Neural progenitor cell (in vitro differentiated cells): ENCODE measurements at regions not wholly inside any gene's neighbourhood (a gene's known extent, or its start where the extent isn't known, plus 50 kb on each side); places are given as distances from the start of the nearest gene placed in this dataset.

Source experiments
- DNase-seq: peaks from one replicate; pipeline ENCODE4 v3.0.0-alpha.2; 2016; ENCODE audit warnings: low spot score
- H2AFZ ChIP-seq: fragments of 200-600 bp; sonication (generic); replicated peaks from 2 replicates; pipeline ENCODE4 v1.6.1; 2016; ENCODE audit warnings: antibody characterized with exemption
- H3F3A ChIP-seq: fragments of 200-600 bp; sonication (generic); 2 replicates; pipeline ENCODE4 v1.6.1; 2016; ENCODE audit warnings: antibody characterized with exemption, low read depth
- H3K27ac ChIP-seq: fragments of 200-600 bp; sonication (generic); 2 replicates; pipeline ENCODE4 v1.5.1; 2016; ENCODE audit warnings: mild to moderate bottlenecking
- H3K27me3 ChIP-seq: fragments of 200-600 bp; sonication (generic); 2 replicates; pipeline ENCODE4 v1.6.1; 2016; ENCODE audit warnings: mild to moderate bottlenecking, moderate library complexity
- H3K36me3 ChIP-seq: fragments of 200-600 bp; sonication (generic); 2 replicates; pipeline ENCODE4 v1.5.1; 2016
- H3K4me1 ChIP-seq: fragments of 200-600 bp; sonication (generic); 2 replicates; pipeline ENCODE4 v1.6.1; 2016; ENCODE audit warnings: mixed run types
- H3K4me2 ChIP-seq: fragments of 200-600 bp; sonication (generic); 2 replicates; pipeline ENCODE4 v1.6.1; 2016
- H3K4me3 ChIP-seq: fragments of 200-600 bp; sonication (generic); 2 replicates; pipeline ENCODE4 v1.5.1; 2016
- H3K79me2 ChIP-seq: fragments of 200-600 bp; sonication (generic); 2 replicates; pipeline ENCODE4 v1.6.1; 2016; ENCODE audit warnings: low read depth
- H3K9ac ChIP-seq: fragments of 200-600 bp; sonication (generic); 2 replicates; pipeline ENCODE4 v1.6.1; 2016
- H3K9me3 ChIP-seq: fragments of 200-600 bp; sonication (generic); 2 replicates; pipeline ENCODE4 v1.5.1; 2016; ENCODE audit warnings: low read depth
- H4K20me1 ChIP-seq: fragments of 200-600 bp; sonication (generic); 2 replicates; pipeline ENCODE4 v1.6.1; 2016; ENCODE audit warnings: low read depth
- H3K27ac Mint-ChIP-seq: 3 replicates; pipeline ENCODE4 v1.8.0; 2021; ENCODE audit warnings: mixed read lengths
- H3K27me3 Mint-ChIP-seq: 2 replicates; pipeline ENCODE4 v1.8.0; 2022; ENCODE audit warnings: low read depth, mild to moderate bottlenecking, inconsistent platforms, moderate library complexity, mixed read lengths; ENCODE audit not compliant: insufficient read depth
- H3K36me3 Mint-ChIP-seq: 3 replicates; pipeline ENCODE4 v1.8.0; 2021; ENCODE audit warnings: mixed read lengths
- H3K4me1 Mint-ChIP-seq: 3 replicates; pipeline ENCODE4 v1.8.0; 2021; ENCODE audit warnings: mixed read lengths
- H3K4me3 Mint-ChIP-seq: 3 replicates; pipeline ENCODE4 v1.8.0; 2021; ENCODE audit warnings: mild to moderate bottlenecking, moderate library complexity, mixed read lengths
- H3K9me3 Mint-ChIP-seq: 3 replicates; pipeline ENCODE4 v1.8.0; 2020; ENCODE audit warnings: mixed read lengths
- EZH2 ChIP-seq: fragments of 200-600 bp; sonication (generic); IDR thresholded peaks from 2 replicates; pipeline ENCODE4 v1.6.1; 2017; ENCODE audit warnings: antibody characterized with exemption, mild to moderate bottlenecking, moderate library complexity
- EZH2phosphoT487 ChIP-seq: fragments of 200-600 bp; sonication (generic); IDR thresholded peaks from 2 replicates; pipeline ENCODE4 v1.6.1; 2017; ENCODE audit warnings: antibody characterized with exemption
- TF ChIP-seq, protein P1 (sequence below): fragments of 200-600 bp; sonication (generic); IDR thresholded peaks from 2 replicates; pipeline ENCODE4 v1.5.1; 2017; ENCODE audit warnings: antibody characterized with exemption, mild to moderate bottlenecking

DNA sequence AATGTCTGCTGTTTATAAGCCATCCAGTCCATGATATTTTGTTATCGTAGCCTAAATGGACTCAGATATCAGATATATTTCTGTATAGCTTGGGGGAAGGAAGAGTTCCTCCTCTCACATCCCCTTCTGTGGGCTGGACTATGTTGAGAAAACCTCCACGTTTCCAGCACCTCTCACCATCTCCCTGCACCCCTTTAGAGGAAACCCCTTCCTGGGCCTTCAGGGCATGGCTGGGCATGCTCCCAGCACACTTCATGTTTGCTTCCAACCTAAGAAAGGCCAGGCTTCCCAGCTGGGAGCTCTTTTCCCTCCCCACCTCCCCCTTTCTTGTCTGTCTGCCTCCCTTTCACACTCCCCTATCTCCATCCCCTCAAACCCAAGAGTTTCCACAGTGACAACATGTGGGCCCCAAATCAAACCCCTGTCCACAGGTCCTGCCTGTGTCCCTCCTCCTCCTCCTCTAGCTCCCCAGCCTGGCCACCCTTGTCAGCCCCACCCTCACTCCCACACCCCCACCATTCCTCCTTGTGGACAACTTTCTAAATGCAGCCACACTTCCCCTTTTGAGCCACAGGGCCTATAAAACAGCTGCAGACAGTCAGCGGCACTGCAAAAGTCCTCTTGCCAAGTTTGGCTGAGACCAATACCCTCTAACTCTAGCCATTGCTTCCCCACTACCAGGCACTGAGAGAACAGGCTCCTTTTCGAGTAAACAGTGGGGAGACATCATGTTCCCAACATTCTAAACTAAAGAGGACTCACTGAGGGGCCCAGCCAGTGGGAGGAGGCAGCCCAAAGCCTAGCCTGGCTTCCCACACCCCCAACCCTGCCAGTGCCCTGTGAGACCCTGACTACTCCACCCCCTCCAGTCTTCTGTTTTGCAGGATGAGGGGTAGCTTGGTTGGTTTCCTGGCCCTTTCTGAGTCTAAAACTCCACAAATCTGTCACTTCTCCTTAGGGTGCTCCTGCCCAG, 120.5 kb downstream of the ZFP36L2 start:
- Mint-ChIP-seq H3K4me3 (no peak overlapping the region), H3K9me3 (peaks cover 11% of the 10 kb centered on the region), H3K27me3 (peaks cover 20% of the 10 kb centered on the region), H3K27ac (peak overlapping the region; percentile 94), H3K4me1 (peaks cover 69% of the 10 kb centered on the region), H3K36me3 (peaks cover 3% of the 10 kb centered on the region)
- Histone ChIP-seq H3K9me3 (no peaks in the 10 kb centered on the region), H3K4me2 (peak overlapping the region; percentile 0), H3F3A (peaks cover 62% of the 10 kb centered on the region), H2AFZ (no peak overlapping the region), H3K79me2 (no peaks in the 10 kb centered on the region), H4K20me1 (no peaks in the 10 kb centered on the region), H3K4me1 (peaks cover 71% of the 10 kb centered on the region), H3K27me3 (no peaks in the 10 kb centered on the region), H3K4me3 (no peak overlapping the region), H3K9ac (no peak overlapping the region), H3K36me3 (no peaks in the 10 kb centered on the region), H3K27ac (peak overlapping the region; percentile 86)
- no peak for TF ChIP-seq EZH2
- TF ChIP-seq, protein P1, sequence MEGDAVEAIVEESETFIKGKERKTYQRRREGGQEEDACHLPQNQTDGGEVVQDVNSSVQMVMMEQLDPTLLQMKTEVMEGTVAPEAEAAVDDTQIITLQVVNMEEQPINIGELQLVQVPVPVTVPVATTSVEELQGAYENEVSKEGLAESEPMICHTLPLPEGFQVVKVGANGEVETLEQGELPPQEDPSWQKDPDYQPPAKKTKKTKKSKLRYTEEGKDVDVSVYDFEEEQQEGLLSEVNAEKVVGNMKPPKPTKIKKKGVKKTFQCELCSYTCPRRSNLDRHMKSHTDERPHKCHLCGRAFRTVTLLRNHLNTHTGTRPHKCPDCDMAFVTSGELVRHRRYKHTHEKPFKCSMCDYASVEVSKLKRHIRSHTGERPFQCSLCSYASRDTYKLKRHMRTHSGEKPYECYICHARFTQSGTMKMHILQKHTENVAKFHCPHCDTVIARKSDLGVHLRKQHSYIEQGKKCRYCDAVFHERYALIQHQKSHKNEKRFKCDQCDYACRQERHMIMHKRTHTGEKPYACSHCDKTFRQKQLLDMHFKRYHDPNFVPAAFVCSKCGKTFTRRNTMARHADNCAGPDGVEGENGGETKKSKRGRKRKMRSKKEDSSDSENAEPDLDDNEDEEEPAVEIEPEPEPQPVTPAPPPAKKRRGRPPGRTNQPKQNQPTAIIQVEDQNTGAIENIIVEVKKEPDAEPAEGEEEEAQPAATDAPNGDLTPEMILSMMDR, result peak; percentile 14
- DNase-seq, result no peak

DNA sequence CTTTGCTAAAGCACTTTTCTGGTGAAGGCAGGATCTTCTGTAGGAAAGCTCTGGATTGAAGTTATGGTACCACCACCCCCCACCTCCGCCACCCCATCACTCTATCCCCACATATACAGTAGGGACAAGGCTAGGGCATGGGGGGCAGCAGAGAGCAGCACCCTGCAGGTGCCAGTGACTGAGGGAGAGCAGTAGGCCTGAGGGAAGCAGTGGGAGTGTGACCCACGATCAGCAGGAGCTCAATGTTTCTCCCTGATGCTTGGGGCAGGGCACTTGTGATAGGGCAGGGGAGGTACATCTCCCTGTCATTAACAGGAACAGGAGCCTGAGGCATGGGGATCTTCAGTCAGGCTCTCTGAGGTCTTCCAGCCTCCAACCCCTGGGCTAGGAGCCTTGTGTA, 121.6 kb downstream of the ZFP36L2 start:
- Histone ChIP-seq H3K4me3 (no peak overlapping the region), H4K20me1 (no peaks in the 10 kb centered on the region), H3K4me1 (peaks cover 70% of the 10 kb centered on the region), H3K36me3 (no peaks in the 10 kb centered on the region), H3K27me3 (no peaks in the 10 kb centered on the region), H3K27ac (no peak overlapping the region), H2AFZ (no peak overlapping the region), H3K4me2 (no peak overlapping the region), H3F3A (peaks cover 64% of the 10 kb centered on the region), H3K9me3 (no peaks in the 10 kb centered on the region), H3K79me2 (no peaks in the 10 kb centered on the region), H3K9ac (no peak overlapping the region)
- no peak for DNase-seq
- TF ChIP-seq EZH2 (no peak), EZH2phosphoT487 (no peak)
- TF ChIP-seq, protein P1, result no peak
- peaks cover 16% of the 10 kb centered on the region for H3K9me3 Mint-ChIP-seq
- peaks cover 7% of the 10 kb centered on the region for H3K36me3 Mint-ChIP-seq
- H3K27ac Mint-ChIP-seq, result peak overlapping the region; percentile 9
- no peak overlapping the region for H3K4me3 Mint-ChIP-seq
- peaks cover 19% of the 10 kb centered on the region for H3K27me3 Mint-ChIP-seq
- peaks cover 65% of the 10 kb centered on the region for H3K4me1 Mint-ChIP-seq

- TF ChIP-seq, protein P1, result no peak
- TF ChIP-seq EZH2phosphoT487 (no peak), EZH2 (no peak)
- no peak overlapping the region for H3K4me3 ChIP-seq
- peaks cover 16% of the 10 kb centered on the region for H3K9me3 Mint-ChIP-seq
Measured at GRCh38 chr2:43104106-43104505, 122.3 kb downstream of the ZFP36L2 start.

More at GRCh38 chr2:43104106-43104505, 122.3 kb downstream of the ZFP36L2 start:
- Histone ChIP-seq H3K9me3 (no peaks in the 10 kb centered on the region), H3K9ac (no peak overlapping the region), H3K4me2 (no peak overlapping the region), H3K27me3 (no peaks in the 10 kb centered on the region), H2AFZ (no peak overlapping the region), H3K36me3 (no peaks in the 10 kb centered on the region), H3K79me2 (no peaks in the 10 kb centered on the region), H3K27ac (no peak overlapping the region), H3F3A (peaks cover 67% of the 10 kb centered on the region), H3K4me1 (peaks cover 63% of the 10 kb centered on the region), H4K20me1 (no peaks in the 10 kb centered on the region)
- peaks cover 10% of the 10 kb centered on the region for H3K36me3 Mint-ChIP-seq
- peaks cover 19% of the 10 kb centered on the region for H3K27me3 Mint-ChIP-seq
- peak overlapping the region; percentile 9 for H3K27ac Mint-ChIP-seq
- H3K4me1 Mint-ChIP-seq, result peaks cover 62% of the 10 kb centered on the region
- no peak for DNase-seq
- H3K4me3 Mint-ChIP-seq, result peak overlapping the region; percentile 17
